Suprapubic skin (tissue), 4 donors: ENCODE measurements at regions not wholly inside any gene's neighbourhood (a gene's known extent, or its start where the extent isn't known, plus 50 kb on each side); places are given as distances from the start of the nearest gene placed in this dataset.

Experiments used
- DNase-seq, 2 donors: peaks; one replicate each; pipeline ENCODE4 v3.0.0-alpha.2; 2019; ENCODE audit warnings: low spot score in 2 of 2
- H3K27ac ChIP-seq: fragments of 200-600 bp; sonication (generic); one replicate; pipeline ENCODE4 v1.5.1; 2019
- H3K27me3 ChIP-seq: fragments of 200-600 bp; sonication (generic); one replicate; pipeline ENCODE4 v1.5.1; 2019
- H3K36me3 ChIP-seq: fragments of 200-600 bp; sonication (generic); one replicate; pipeline ENCODE4 v1.5.1; 2019
- H3K4me1 ChIP-seq: fragments of 200-600 bp; sonication (generic); one replicate; pipeline ENCODE4 v1.5.1; 2019
- H3K4me3 ChIP-seq: fragments of 200-600 bp; sonication (generic); one replicate; pipeline ENCODE4 v1.5.1; 2019; ENCODE audit warnings: mild to moderate bottlenecking
- H3K9me3 ChIP-seq: fragments of 200-600 bp; sonication (generic); one replicate; pipeline ENCODE4 v1.5.1; 2019
- EP300 ChIP-seq: sonication (generic); formaldehyde crosslinking; IDR thresholded peaks from one replicate; pipeline ENCODE4 v1.6.1; 2017; ENCODE audit warnings: antibody characterized with exemption
- POLR2A ChIP-seq, 2 donors: fragments of 450-650 bp; IDR thresholded peaks; one replicate each; pipeline ENCODE4 v1.6.1; 2017; ENCODE audit warnings: antibody characterized with exemption in 2 of 2, mild to moderate bottlenecking in 2 of 2, moderate library complexity in 2 of 2
- POLR2AphosphoS5 ChIP-seq, 3 donors: sonication (generic); formaldehyde crosslinking; IDR thresholded peaks; one replicate each; pipeline ENCODE4 v1.6.1; 2017; ENCODE audit warnings: antibody characterized with exemption in 3 of 3
- whole genome bisulfite sequencing: methylation state at CpG from one replicate; pipeline ENCODE4 v1.1.5; 2018; 5-methylcytosine and 5-hydroxymethylcytosine counted together
- TF ChIP-seq, protein P1 (sequence below), 2 donors: fragments of 200-600 bp in 1 of 2; fragments of 450-650 bp in 1 of 2; sonication (generic) in 1 of 2; IDR thresholded peaks; one replicate each; pipeline ENCODE4 v1.5.1; 2016 to 2019; ENCODE audit warnings: antibody characterized with exemption in 2 of 2, mild to moderate bottlenecking in 1 of 2, moderate library complexity in 1 of 2

DNA sequence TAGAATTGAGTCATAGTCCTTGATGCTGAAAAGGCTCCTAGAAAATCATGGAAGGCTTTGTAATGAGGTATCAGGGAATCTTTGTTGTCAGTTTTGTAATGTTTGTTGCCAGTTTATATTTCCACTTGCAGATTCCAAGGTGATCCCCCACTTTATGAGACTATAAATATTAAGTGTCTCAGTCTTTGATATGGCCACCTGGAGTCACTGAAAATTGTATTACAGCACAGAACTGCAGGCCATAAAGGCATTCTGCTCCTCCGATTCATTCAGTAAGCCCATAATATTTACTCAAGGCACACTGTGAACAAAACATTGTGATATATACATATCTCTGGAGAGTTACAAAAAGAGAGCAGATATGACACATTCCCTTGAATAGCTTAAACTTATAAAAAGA, 457.8 kb upstream of the ZNF385D start:
- Histone ChIP-seq H3K4me3 (no peak overlapping the region), H3K4me1 (no peaks in the 10 kb centered on the region), H3K27me3 (no peaks in the 10 kb centered on the region), H3K36me3 (no peaks in the 10 kb centered on the region), H3K27ac (no peak overlapping the region), H3K9me3 (no peaks in the 10 kb centered on the region)
- 65% methylated on average over 1 of the region's 1 CpG for whole genome bisulfite sequencing
- no peak for DNase-seq
- TF ChIP-seq, protein P1, sequence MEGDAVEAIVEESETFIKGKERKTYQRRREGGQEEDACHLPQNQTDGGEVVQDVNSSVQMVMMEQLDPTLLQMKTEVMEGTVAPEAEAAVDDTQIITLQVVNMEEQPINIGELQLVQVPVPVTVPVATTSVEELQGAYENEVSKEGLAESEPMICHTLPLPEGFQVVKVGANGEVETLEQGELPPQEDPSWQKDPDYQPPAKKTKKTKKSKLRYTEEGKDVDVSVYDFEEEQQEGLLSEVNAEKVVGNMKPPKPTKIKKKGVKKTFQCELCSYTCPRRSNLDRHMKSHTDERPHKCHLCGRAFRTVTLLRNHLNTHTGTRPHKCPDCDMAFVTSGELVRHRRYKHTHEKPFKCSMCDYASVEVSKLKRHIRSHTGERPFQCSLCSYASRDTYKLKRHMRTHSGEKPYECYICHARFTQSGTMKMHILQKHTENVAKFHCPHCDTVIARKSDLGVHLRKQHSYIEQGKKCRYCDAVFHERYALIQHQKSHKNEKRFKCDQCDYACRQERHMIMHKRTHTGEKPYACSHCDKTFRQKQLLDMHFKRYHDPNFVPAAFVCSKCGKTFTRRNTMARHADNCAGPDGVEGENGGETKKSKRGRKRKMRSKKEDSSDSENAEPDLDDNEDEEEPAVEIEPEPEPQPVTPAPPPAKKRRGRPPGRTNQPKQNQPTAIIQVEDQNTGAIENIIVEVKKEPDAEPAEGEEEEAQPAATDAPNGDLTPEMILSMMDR (IDR thresholded peaks at IDR 0.05), result no peak
- no peak for TF ChIP-seq EP300
- no peak for TF ChIP-seq POLR2AphosphoS5 (IDR thresholded peaks at IDR 0.05)
- no peak for TF ChIP-seq POLR2A (IDR thresholded peaks at IDR 0.05)

DNA sequence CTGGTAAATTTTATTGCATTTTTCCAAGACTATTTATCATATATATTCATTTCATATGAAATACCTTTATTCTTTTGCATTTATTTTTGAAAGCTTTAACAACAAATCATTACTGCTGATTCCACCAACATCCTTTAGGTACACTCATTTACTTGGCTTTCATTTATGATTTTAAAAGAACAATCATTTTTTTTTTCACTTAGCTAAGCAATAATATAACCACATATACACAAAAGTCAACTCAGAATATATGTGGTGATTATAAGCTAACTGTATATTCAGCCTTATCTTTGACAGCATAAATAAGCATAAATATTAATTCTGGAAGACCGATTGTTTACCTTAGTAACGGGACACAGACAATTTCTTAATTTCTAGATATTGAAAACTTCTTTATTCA, 458.6 kb upstream of the ZNF385D start:
- H3K4me1 ChIP-seq, result no peaks in the 10 kb centered on the region
- H3K9me3 ChIP-seq, result no peaks in the 10 kb centered on the region
- no peaks in the 10 kb centered on the region for H3K36me3 ChIP-seq
- H3K4me3 ChIP-seq, result no peak overlapping the region
- DNase-seq, result no peak
- no peak overlapping the region for H3K27ac ChIP-seq
- H3K27me3 ChIP-seq, result no peaks in the 10 kb centered on the region
- 85% methylated on average over 2 of the region's 2 CpGs for WGBS
- no peak for TF ChIP-seq EP300
- TF ChIP-seq POLR2AphosphoS5 (IDR thresholded peaks at IDR 0.05), result no peak
- no peak for TF ChIP-seq POLR2A (IDR thresholded peaks at IDR 0.05)
- TF ChIP-seq, protein P1 (IDR thresholded peaks at IDR 0.05), result no peak

DNA sequence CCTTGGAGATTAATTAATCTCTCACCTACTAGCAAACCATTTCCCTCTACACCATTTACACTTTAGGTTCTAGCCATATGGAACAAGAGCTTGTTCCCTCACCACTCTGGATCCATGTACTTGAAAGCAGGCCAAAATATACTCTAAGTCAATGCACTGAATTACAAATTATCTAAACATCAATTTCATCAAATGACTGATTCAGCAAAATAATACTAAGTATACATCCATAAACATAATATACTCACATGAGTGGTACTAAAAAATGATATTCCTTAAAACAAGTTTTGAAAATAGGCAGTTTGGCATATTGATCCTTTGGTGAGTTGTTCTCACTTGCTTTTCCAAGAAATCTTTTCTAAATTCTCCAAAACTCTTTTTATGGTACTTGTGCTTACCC, 459.7 kb upstream of the ZNF385D start:
- no peaks in the 10 kb centered on the region for H3K36me3 ChIP-seq
- H3K27ac ChIP-seq, result no peak overlapping the region

DNA sequence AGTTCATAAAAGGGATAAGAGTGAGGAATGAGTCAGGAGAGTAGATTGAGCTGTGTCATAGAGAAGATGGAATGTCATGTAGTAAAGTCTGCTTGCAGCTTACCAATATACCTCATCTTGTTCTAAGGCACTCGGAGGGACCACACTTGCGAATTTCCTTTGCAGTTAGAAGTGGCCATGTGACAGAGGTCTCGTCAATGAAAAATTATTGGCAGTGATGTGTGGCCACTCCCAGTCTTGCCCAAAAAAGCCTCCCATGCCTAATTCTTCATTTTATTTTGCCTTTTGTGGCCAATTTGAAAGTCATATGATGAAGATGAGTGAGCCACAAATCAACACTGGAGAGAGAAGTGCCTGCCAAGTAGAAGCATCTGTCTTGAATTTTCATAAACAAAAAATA, 465.6 kb upstream of the ZNF385D start:
- no peak for DNase-seq
- no peak overlapping the region for H3K4me3 ChIP-seq
- TF ChIP-seq POLR2A (IDR thresholded peaks at IDR 0.05) (no peak), EP300 (no peak), POLR2AphosphoS5 (IDR thresholded peaks at IDR 0.05) (no peak)
- TF ChIP-seq, protein P1 (IDR thresholded peaks at IDR 0.05), result no peak
- 73% methylated on average over 3 of the region's 3 CpGs for WGBS
- no peaks in the 10 kb centered on the region for H3K36me3 ChIP-seq
- H3K4me1 ChIP-seq, result no peaks in the 10 kb centered on the region
- H3K27ac ChIP-seq, result no peak overlapping the region
- no peaks in the 10 kb centered on the region for H3K27me3 ChIP-seq
- H3K9me3 ChIP-seq, result no peaks in the 10 kb centered on the region

More for the DNA sequence above, 459.7 kb upstream of the ZNF385D start:
- no peaks in the 10 kb centered on the region for H3K9me3 ChIP-seq
- no peak for DNase-seq
- TF ChIP-seq POLR2A (IDR thresholded peaks at IDR 0.05) (no peak), POLR2AphosphoS5 (IDR thresholded peaks at IDR 0.05) (no peak), EP300 (no peak)
- TF ChIP-seq, protein P1 (IDR thresholded peaks at IDR 0.05), result no peak
- H3K4me1 ChIP-seq, result no peaks in the 10 kb centered on the region
- no peaks in the 10 kb centered on the region for H3K27me3 ChIP-seq
- no peak overlapping the region for H3K4me3 ChIP-seq

DNA sequence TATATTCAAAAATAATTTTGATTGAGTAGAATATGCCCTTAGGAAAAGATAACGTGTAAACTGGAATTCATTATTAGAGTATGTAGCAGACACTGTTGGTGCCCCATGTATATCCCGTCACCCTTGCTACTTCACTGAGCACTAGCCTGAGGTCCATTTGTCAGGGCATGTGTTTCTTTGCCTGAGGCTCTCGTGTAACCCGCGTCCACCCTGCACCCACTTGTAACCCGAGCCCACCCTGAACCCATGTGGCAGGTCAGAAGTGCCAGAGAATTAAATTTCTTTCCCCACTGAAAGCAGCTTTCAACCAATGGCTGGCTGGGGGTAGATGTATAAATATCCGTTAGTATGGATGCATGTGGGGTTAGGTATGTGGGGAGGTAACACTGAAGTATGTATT, 474.2 kb upstream of the ZNF385D start:
- H3K27ac ChIP-seq, result no peak overlapping the region
- TF ChIP-seq POLR2AphosphoS5 (IDR thresholded peaks at IDR 0.05), result no peak
- no peak for TF ChIP-seq POLR2A (IDR thresholded peaks at IDR 0.05)
- no peak for TF ChIP-seq EP300
- TF ChIP-seq, protein P1 (IDR thresholded peaks at IDR 0.05), result no peak
- no peaks in the 10 kb centered on the region for H3K27me3 ChIP-seq
- H3K36me3 ChIP-seq, result no peaks in the 10 kb centered on the region
- no peak overlapping the region for H3K4me3 ChIP-seq
- 62% methylated on average over 7 of the region's 7 CpGs for WGBS
- no peaks in the 10 kb centered on the region for H3K4me1 ChIP-seq
- H3K9me3 ChIP-seq, result no peaks in the 10 kb centered on the region
- DNase-seq, result no peak
